SK-MEL-5 (cell line): ENCODE measurements at regions not wholly inside any gene's neighbourhood (a gene's known extent, or its start where the extent isn't known, plus 50 kb on each side); places are given as distances from the start of the nearest gene placed in this dataset.

Experiments used
- DNase-seq: peaks from one replicate; pipeline ENCODE4 v3.0.0-alpha.2; 2016; ENCODE audit warnings: low read depth, low spot score
- in situ Hi-C: cut with HindIII; loops from 2 replicates; pipeline ENCODE4 v1.10.0; 2016; ENCODE audit warnings: low sequenced_read_pairs, high pct_unique_total_duplicates, low pct_unique_long_range_greater_than_20kb

GRCh38 chr1:96370757-96371156, 350.8 kb upstream of the PTBP2 start:
- no peak for DNase-seq
- in situ Hi-C loops, result no loop called here

DNA sequence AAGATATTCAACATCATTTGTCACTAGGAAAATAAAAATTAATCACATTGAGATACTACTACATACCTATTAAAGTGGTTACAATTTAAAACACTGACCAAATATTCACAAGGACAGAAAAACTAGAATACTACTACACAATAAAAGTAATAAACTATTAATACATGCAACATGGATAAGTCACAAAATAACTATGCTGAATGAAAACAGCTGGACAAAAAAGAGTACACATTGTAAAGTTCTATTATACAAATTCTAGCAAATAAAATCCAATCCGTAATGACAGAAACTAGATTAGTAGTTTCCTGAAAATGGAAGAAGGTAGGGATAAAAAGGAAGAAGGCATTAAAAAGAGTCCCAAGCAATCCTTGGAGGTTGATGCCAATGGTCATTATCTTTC, 348.7 kb upstream of the PTBP2 start:
- in situ Hi-C loops, result no loop called here
- no peak for DNase-seq

- DNase-seq, result no peak
- in situ Hi-C loops, result no loop called here
These were observed 347.4 kb upstream of the PTBP2 start for GRCh38 chr1:96374076-96374762.

DNA sequence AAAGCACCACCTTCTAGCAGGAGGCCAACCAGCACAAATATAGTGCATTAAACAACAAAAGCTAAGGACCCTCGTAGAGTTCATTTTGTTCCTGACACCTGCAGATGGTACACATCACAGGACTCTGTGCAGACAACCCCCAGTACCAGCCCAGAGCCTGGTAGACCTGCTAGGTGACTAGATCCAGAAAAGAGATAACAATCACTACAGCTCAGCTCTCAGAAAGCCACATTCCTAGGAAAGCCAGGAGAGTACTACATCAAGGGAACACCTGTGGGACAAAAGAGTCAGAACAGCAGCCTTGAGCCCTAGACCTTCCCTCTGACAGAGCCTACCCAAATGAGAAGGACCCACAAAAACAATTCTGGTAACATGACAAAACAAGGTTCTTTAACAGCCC, 344.7 kb upstream of the PTBP2 start:
- in situ Hi-C loops, result no loop called here
- no peak for DNase-seq

- DNase-seq, result no peak
- in situ Hi-C loops, result no loop called here
These were observed 337.0 kb upstream of the PTBP2 start for GRCh38 chr1:96384611-96385010.

DNA sequence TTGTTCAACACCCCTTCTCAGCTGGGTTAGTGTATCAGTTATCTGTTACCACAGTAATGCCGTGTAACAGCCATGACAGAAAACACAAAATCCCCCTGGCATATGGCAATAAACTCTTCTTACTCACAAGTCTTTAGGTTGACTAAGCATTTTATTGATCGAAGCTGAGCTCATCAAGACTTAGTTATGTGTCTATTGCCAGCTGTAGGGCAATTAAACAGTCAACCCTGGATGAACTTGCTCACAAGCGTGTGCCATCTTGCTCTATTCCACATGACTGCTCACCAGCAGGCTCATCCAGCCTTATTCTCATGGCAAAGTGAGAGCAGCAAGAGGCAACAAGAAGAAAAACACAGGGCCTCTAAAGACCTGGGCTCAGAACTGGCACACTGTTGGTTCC, 333.8 kb upstream of the PTBP2 start:
- DNase-seq, result no peak
- in situ Hi-C loops, result no loop called here

DNA sequence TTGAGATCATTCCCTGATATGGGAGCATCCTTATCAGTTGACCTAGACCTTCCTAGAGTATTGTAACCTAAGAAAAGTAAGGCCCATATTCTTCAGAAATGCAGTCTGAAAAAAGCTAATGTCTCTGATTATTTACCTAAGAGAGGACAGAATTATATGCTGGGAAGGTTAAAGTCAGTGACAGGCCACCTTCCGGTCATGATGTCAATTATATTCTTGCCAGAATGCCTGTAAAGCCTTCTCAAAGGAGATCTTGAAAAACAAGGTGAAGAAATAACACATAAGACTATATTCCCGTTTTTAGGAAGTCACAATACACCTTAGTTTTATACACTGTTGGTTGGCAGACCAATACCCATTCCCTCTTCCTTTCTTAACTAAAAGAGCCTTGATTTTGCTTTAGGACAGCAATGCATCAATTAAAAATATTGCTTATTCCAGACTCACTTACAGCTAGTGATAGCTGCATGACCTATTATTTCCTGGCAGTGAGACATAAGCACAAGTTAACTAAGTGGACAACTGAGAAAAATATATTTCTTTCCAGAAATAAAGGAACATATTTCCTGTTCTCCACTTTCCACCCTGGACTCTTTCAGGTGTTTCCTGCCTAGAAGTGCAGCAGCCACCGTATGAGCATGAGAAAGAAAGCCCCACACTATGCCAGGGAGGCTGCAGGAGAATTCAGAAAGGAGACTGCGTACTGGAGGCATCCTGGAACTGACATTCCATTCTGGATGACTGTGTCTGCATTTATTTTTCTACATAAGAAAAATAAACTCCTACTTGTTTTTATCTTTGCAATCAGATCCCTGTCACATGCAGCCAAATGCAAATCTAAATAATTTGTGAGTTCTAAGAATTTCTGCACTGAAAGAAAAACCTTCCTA, 332.9 kb upstream of the PTBP2 start:
- no peak for DNase-seq
- in situ Hi-C loops, result no loop called here

DNA sequence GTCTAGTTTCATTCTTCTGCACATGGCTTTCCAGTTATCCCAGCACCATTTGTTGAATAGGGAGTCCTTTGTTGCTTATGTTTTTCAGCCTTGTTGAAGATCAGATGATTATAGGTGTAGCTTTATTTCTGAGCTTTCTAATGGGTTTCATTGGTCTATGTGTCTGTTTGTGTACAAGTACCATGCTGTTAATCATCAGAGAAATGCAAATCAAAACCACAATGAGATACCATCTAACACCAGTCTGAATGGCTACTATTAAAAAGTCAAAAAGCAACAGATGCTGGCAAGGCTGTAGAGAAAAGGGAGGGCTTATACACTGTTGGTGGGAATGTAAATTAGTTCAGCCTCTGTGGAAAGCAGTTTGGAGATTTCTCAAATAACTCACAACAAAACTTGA, 321.5 kb upstream of the PTBP2 start:
- in situ Hi-C loops, result no loop called here
- DNase-seq, result no peak

DNA sequence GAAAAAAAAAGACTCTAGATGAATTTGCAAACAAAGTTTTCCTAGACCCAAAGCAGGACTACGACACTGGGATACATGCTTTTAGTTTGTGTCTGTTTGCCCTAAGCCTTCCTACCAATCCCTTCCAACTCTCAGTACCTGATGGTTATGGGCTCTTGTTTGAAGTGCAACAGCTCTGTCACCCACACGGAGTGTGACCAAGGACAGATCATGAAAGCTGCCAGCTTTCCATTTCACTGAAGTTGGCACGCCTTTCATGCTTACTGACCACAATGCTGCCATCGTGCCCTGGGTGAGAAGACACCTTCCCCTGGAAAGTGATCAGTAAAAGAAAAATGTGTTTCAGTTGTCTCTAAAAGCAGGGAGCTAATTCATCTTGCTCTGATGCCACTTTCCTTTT, 312.5 kb upstream of the PTBP2 start:
- DNase-seq, result no peak
- in situ Hi-C loops, result no loop called here

DNA sequence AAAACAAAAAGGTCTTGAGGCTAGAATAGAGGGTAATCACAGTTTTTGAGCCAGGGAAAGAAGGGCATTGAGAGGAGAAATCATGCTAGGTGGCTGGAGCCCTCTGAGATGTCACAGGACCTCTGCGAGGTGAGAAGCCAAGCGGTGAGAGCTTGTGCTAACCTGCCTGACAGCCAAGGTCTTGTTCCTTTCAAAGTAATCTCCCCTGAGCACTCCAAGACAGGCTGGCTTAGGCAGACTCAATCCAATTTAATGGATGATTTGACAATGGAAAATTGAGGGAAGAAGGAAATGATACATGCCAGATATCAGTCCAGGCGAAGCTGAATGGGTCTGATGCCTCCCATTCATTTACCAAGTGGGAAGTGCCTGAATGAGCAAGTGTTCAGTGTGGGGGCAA, 311.9 kb upstream of the PTBP2 start:
- no peak for DNase-seq
- in situ Hi-C loops, result no loop called here

GRCh38 chr1:96411006-96411405, 310.6 kb upstream of the PTBP2 start:
- DNase-seq, result no peak
- in situ Hi-C loops, result no loop called here

GRCh38 chr1:96414598-96414997, 307.0 kb upstream of the PTBP2 start:
- in situ Hi-C loops, result no loop called here

DNA sequence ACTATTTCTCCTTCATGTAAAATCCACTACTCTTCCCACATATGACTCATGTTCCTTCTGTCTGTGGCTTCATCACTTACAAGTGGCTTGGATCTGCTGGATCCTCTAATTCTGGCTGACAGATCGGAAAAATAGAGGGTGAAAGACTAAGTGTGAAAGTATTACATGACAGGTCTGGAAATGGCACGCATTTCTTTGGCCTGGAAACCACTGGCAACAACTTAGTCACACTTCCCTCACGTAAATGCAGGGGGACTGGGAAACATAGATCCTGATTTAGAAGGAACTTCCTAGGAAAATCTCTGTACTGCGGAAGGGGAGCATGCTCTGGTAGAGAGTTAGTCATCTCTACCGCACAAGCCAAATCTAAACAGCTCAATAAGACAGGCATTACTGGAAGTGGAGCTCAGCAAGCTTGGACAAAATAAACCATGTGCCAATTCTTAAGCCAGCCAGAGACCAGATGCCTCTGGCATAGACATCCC, 305.4 kb upstream of the PTBP2 start:
- in situ Hi-C loops, result no loop called here
- DNase-seq, result no peak

More at GRCh38 chr1:96414598-96414997, 307.0 kb upstream of the PTBP2 start:
- no peak for DNase-seq

- in situ Hi-C loops, result no loop called here
These were observed 304.7 kb upstream of the PTBP2 start for GRCh38 chr1:96416701-96417444.

DNA sequence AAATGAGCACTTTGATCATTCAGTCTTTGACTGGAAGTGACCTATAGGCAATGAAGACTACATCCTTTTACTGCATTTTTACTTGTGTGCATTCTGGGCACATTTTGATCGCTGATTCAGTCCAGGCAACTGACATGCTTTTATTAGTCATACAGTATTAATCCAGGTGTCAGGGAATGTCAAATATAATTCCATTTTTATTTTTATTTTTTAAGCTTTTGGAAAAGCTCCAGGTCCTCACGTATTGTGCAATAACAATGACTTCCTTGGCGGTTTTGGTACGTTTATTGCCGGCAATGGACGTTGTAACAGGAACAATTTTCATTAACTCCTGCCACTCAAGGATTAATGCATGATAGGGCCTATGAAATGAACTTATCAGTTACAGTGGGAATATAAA, 302.6 kb upstream of the PTBP2 start:
- no peak for DNase-seq
- in situ Hi-C loops, result no loop called here

More at GRCh38 chr1:96416701-96417444, 304.7 kb upstream of the PTBP2 start:
- DNase-seq, result no peak

GRCh38 chr1:96424877-96425276, 296.7 kb upstream of the PTBP2 start:
- in situ Hi-C loops, result no loop called here
- no peak for DNase-seq

- DNase-seq, result no peak
- in situ Hi-C loops, result no loop called here
These were observed 296.0 kb upstream of the PTBP2 start for GRCh38 chr1:96425382-96426129.

DNA sequence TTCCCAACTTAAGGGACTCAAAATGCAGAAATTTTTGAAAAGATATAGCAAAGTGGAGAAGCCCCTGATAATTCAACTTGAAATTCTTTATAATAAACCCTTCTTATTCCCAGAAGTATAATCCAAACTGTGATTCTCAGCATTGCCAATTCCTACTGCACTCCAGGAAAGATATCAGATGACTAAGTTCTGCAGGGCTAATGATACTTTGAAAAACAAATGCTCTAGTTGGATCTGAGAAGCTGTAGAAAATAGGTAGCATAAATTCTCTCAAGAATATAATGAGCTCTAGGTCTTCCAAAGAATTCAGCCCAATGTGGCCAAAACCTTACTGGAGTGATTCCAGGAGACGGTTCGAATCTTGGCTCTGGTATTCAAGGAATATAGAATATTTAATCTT, 294.0 kb upstream of the PTBP2 start:
- no peak for DNase-seq
- in situ Hi-C loops, result no loop called here
